Thoracic aorta (tissue), 2 donors: ENCODE measurements at regions not wholly inside any gene's neighbourhood (a gene's known extent, or its start where the extent isn't known, plus 50 kb on each side); places are given as distances from the start of the nearest gene placed in this dataset.

Experiments
- ATAC-seq: fragments of 150-250 bp; one replicate; pipeline ENCODE4 v1.8.0; 2017; ENCODE audit warnings: low read depth; ENCODE audit not compliant: insufficient number of reproducible peaks, low FRiP score
- DNase-seq: peaks from one replicate; pipeline ENCODE4 v3.0.0-alpha.2; 2020; ENCODE audit warnings: low spot score
- H3K27ac ChIP-seq, 2 donors: fragments of 200-600 bp; sonication (generic); 1 replicate in 1 of 2; 2 replicates in 1 of 2; pipeline ENCODE4 v1.5.1; 2016; ENCODE audit warnings: mild to moderate bottlenecking in 2 of 2, moderate library complexity in 2 of 2
- H3K27me3 ChIP-seq: fragments of 200-600 bp; sonication (generic); replicated peaks from 2 replicates; pipeline ENCODE4 v1.6.0; 2016; ENCODE audit warnings: mild to moderate bottlenecking; ENCODE audit not compliant: insufficient read depth
- H3K36me3 ChIP-seq: fragments of 200-600 bp; sonication (generic); one replicate; pipeline ENCODE4 v1.5.1; 2016
- H3K4me1 ChIP-seq, 2 donors: fragments of 200-600 bp; sonication (generic); 1 replicate in 1 of 2; 2 replicates in 1 of 2; pipeline versions ENCODE4 v1.5.1 to v1.6.0; 2016; ENCODE audit warnings: low read depth in 2 of 2, mild to moderate bottlenecking in 1 of 2; ENCODE audit not compliant: control insufficient read depth in 1 of 2
- H3K4me3 ChIP-seq: fragments of 200-600 bp; sonication (generic); 2 replicates; pipeline ENCODE4 v1.5.1; 2016; ENCODE audit warnings: mild to moderate bottlenecking
- H3K9me3 ChIP-seq: fragments of 200-600 bp; sonication (generic); 2 replicates; pipeline ENCODE4 v1.5.1; 2016
- CTCF ChIP-seq: fragments of 200-600 bp; sonication (generic); IDR thresholded peaks from one replicate; pipeline ENCODE4 v1.5.1; 2019; ENCODE audit warnings: antibody characterized with exemption

DNA sequence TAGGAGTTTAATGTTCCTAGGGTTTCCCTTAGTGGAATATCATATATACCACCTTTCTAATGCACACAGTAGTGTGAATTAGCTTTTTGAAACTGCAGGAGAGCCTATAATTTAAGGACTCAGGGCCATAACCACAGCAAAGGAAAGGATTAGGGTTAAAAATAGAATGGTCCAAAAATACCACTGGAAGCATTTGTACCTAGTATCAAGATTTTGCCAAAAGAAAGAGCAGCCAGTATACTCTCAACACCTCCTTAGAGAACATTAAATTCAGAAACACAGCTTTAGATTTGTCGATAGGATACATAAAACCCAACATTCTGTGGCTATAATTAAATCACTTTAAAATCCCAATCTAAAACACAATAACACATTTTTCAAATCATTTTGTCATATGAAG lies 634.9 kb downstream of the EPHA4 start:
- Histone ChIP-seq H3K9me3 (no peaks in the 10 kb centered on the region), H3K27ac (no peak overlapping the region), H3K36me3 (no peaks in the 10 kb centered on the region), H3K4me3 (no peak overlapping the region), H3K27me3 (no peaks in the 10 kb centered on the region), H3K4me1 (peaks cover 0 to 26% of the 10 kb centered on the region in 2 donors)
- ATAC-seq (no peak), DNase-seq (no peak)
- no peak for TF ChIP-seq CTCF

GRCh38 chr2:220940646-220941045 lies 631.5 kb downstream of the EPHA4 start:
- no peaks in the 10 kb centered on the region for H3K9me3 ChIP-seq

GRCh38 chr2:220941683-220942082 lies 630.4 kb downstream of the EPHA4 start:
- ATAC-seq, result no peak
- H3K9me3 ChIP-seq, result no peaks in the 10 kb centered on the region

More at GRCh38 chr2:220940646-220941045, 631.5 kb downstream of the EPHA4 start:
- Histone ChIP-seq H3K27me3 (no peaks in the 10 kb centered on the region), H3K36me3 (no peaks in the 10 kb centered on the region), H3K27ac (no peak overlapping the region), H3K4me3 (no peak overlapping the region), H3K4me1 (peaks cover 0 to 23% of the 10 kb centered on the region in 2 donors)
- no peak for TF ChIP-seq CTCF
- no peak for DNase-seq
- ATAC-seq, result no peak

GRCh38 chr2:220946552-220946951 lies 625.6 kb downstream of the EPHA4 start:
- no peak for ATAC-seq
- H3K9me3 ChIP-seq, result no peaks in the 10 kb centered on the region
- no peak overlapping the region for H3K27ac ChIP-seq
- no peaks in the 10 kb centered on the region for H3K36me3 ChIP-seq
- H3K4me3 ChIP-seq, result no peak overlapping the region
- no peaks in the 10 kb centered on the region for H3K4me1 ChIP-seq
- no peak for TF ChIP-seq CTCF
- H3K27me3 ChIP-seq, result no peaks in the 10 kb centered on the region
- no peak for DNase-seq

More at GRCh38 chr2:220941683-220942082, 630.4 kb downstream of the EPHA4 start:
- Histone ChIP-seq H3K36me3 (no peaks in the 10 kb centered on the region), H3K27me3 (no peaks in the 10 kb centered on the region), H3K4me3 (no peak overlapping the region), H3K4me1 (peaks cover 0 to 13% of the 10 kb centered on the region in 2 donors), H3K27ac (no peak overlapping the region)
- TF ChIP-seq CTCF, result no peak
- DNase-seq, result no peak

GRCh38 chr2:220948579-220948978 lies 623.5 kb downstream of the EPHA4 start:
- Histone ChIP-seq H3K27ac (no peak overlapping the region), H3K9me3 (no peaks in the 10 kb centered on the region), H3K4me3 (no peak overlapping the region), H3K27me3 (no peaks in the 10 kb centered on the region), H3K36me3 (no peaks in the 10 kb centered on the region), H3K4me1 (no peaks in the 10 kb centered on the region)
- ATAC-seq (no peak), DNase-seq (no peak)
- TF ChIP-seq CTCF, result no peak
